Hepatocyte (in vitro differentiated cells): ENCODE measurements at regions not wholly inside any gene's neighbourhood (a gene's known extent, or its start where the extent isn't known, plus 50 kb on each side); places are given as distances from the start of the nearest gene placed in this dataset.

ENCODE experiments used
- DNase-seq: peaks from one replicate; pipeline ENCODE4 v3.0.0-alpha.2; 2016; ENCODE audit warnings: low spot score
- H2AFZ ChIP-seq: fragments of 200-600 bp; sonication (generic); 2 replicates; pipeline ENCODE4 v1.6.0; 2016; ENCODE audit warnings: antibody characterized with exemption, mild to moderate bottlenecking
- H3K27ac ChIP-seq: fragments of 200-600 bp; sonication (generic); 2 replicates; pipeline ENCODE4 v1.5.1; 2016; ENCODE audit warnings: mild to moderate bottlenecking
- H3K27me3 ChIP-seq: fragments of 200-600 bp; sonication (generic); 2 replicates; pipeline ENCODE4 v1.6.1; 2016
- H3K36me3 ChIP-seq: fragments of 200-600 bp; sonication (generic); replicated peaks from 2 replicates; pipeline ENCODE4 v1.5.1; 2016; ENCODE audit warnings: low read depth; ENCODE audit not compliant: insufficient read depth
- H3K4me1 ChIP-seq: fragments of 200-600 bp; sonication (generic); 2 replicates; pipeline ENCODE4 v1.5.1; 2016; ENCODE audit warnings: mild to moderate bottlenecking, moderate library complexity; ENCODE audit not compliant: insufficient read depth
- H3K4me2 ChIP-seq: fragments of 200-600 bp; sonication (generic); 2 replicates; pipeline ENCODE4 v1.6.0; 2016
- H3K4me3 ChIP-seq: fragments of 200-600 bp; sonication (generic); 2 replicates; pipeline ENCODE4 v1.5.1; 2016; ENCODE audit warnings: mild to moderate bottlenecking
- H3K79me2 ChIP-seq: fragments of 200-600 bp; sonication (generic); 2 replicates; pipeline ENCODE4 v1.6.0; 2017; ENCODE audit warnings: mild to moderate bottlenecking
- H3K9me2 ChIP-seq: fragments of 200-600 bp; sonication (generic); replicated peaks from 2 replicates; pipeline ENCODE4 v1.6.0; 2017; ENCODE audit warnings: mild to moderate bottlenecking; ENCODE audit not compliant: insufficient read depth
- H3K9me3 ChIP-seq: fragments of 200-600 bp; sonication (generic); 2 replicates; pipeline ENCODE4 v1.5.1; 2016; ENCODE audit warnings: low read depth, mild to moderate bottlenecking
- H4K20me1 ChIP-seq: fragments of 200-600 bp; sonication (generic); 2 replicates; pipeline ENCODE4 v1.6.0; 2016; ENCODE audit warnings: mild to moderate bottlenecking; ENCODE audit not compliant: insufficient read depth, poor library complexity, severe bottlenecking
- EZH2 ChIP-seq: fragments of 200-600 bp; sonication (generic); IDR thresholded peaks from 2 replicates; pipeline ENCODE4 v1.6.1; 2016; ENCODE audit warnings: antibody characterized with exemption, mild to moderate bottlenecking, borderline replicate concordance
- EZH2phosphoT487 ChIP-seq: fragments of 200-600 bp; sonication (generic); IDR thresholded peaks from one replicate; pipeline ENCODE4 v1.6.1; 2018; ENCODE audit warnings: antibody characterized with exemption, mild to moderate bottlenecking, low read depth, moderate library complexity; ENCODE audit not compliant: unreplicated experiment, severe bottlenecking
- WGBS: methylation state at CpG from one replicate; pipeline ENCODE4 v1.1.6; 2016; ENCODE audit warnings: low lambda C conversion rate; ENCODE audit errors: missing lambda C conversion rate; 5-methylcytosine and 5-hydroxymethylcytosine counted together
- TF ChIP-seq, protein P1 (sequence below): fragments of 200-600 bp; sonication (generic); IDR thresholded peaks from 2 replicates; pipeline ENCODE4 v1.5.1; 2016; ENCODE audit warnings: antibody characterized with exemption, mild to moderate bottlenecking; ENCODE audit not compliant: poor library complexity

DNA sequence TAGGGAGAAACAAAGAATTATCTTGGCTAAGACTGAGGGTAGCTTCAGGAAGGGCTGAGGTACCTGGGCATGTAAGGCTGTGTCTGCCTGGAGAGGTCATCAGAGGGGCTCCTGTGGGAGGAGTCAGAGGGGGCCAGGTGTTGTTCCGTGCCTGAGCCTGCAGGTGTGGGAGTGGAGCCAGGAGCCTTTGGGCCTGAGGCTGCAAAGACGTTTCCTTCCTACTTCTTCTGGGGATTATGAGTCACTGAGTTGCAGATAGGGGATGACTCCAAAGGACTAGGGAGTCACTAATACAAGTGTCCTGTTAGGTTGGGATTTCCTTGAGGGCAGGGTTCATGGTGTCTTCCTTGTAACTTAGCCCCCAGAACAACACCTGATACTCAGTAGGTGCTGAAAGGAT is 391.1 kb downstream of the ARHGEF28 start:
- H3K4me3 ChIP-seq = no peak overlapping the region
- H3K4me1 ChIP-seq = no peaks in the 10 kb centered on the region
- H4K20me1 ChIP-seq = no peaks in the 10 kb centered on the region
- H2AFZ ChIP-seq = no peak overlapping the region
- H3K9me3 ChIP-seq = no peaks in the 10 kb centered on the region
- no peaks in the 10 kb centered on the region for H3K36me3 ChIP-seq
- TF ChIP-seq EZH2phosphoT487 = no peak
- TF ChIP-seq, protein P1, sequence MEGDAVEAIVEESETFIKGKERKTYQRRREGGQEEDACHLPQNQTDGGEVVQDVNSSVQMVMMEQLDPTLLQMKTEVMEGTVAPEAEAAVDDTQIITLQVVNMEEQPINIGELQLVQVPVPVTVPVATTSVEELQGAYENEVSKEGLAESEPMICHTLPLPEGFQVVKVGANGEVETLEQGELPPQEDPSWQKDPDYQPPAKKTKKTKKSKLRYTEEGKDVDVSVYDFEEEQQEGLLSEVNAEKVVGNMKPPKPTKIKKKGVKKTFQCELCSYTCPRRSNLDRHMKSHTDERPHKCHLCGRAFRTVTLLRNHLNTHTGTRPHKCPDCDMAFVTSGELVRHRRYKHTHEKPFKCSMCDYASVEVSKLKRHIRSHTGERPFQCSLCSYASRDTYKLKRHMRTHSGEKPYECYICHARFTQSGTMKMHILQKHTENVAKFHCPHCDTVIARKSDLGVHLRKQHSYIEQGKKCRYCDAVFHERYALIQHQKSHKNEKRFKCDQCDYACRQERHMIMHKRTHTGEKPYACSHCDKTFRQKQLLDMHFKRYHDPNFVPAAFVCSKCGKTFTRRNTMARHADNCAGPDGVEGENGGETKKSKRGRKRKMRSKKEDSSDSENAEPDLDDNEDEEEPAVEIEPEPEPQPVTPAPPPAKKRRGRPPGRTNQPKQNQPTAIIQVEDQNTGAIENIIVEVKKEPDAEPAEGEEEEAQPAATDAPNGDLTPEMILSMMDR = no peak
- TF ChIP-seq EZH2 = no peak
- no peaks in the 10 kb centered on the region for H3K79me2 ChIP-seq
- no peaks in the 10 kb centered on the region for H3K27me3 ChIP-seq
- H3K4me2 ChIP-seq = no peak overlapping the region
- peak; percentile 32 for DNase-seq
- 59% methylated on average over 2 of the region's 2 CpGs for WGBS
- no peak overlapping the region for H3K27ac ChIP-seq
- no peaks in the 10 kb centered on the region for H3K9me2 ChIP-seq

DNA sequence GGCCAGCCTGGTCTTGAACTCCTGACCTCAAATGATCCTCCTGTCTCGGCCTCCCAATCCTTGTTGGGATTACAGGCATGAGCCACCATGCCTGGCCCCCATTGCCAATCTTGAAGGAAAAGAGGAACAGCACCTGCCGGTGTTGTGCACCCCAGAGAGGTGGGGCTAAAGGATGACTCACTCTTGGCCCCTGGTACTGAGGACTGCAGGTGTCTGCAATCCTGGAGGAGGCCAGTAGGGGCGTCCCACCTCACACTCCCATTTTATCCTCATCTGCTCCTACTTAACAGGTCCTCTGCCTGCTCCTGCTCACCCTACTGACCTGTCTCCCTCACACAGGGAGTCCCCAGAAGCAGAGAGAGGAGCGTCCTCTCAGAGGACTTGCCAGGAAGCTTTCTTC is 390.4 kb downstream of the ARHGEF28 start:
- Histone ChIP-seq H3K4me2 (no peak overlapping the region), H3K4me3 (no peak overlapping the region), H3K27ac (no peak overlapping the region), H3K79me2 (no peaks in the 10 kb centered on the region), H3K27me3 (no peaks in the 10 kb centered on the region), H3K9me2 (no peaks in the 10 kb centered on the region), H3K4me1 (no peaks in the 10 kb centered on the region), H2AFZ (no peak overlapping the region), H3K36me3 (no peaks in the 10 kb centered on the region), H4K20me1 (no peaks in the 10 kb centered on the region), H3K9me3 (no peaks in the 10 kb centered on the region)
- TF ChIP-seq EZH2phosphoT487 (no peak), EZH2 (no peak)
- TF ChIP-seq, protein P1 = no peak
- DNase-seq = no peak
- WGBS = 85% methylated on average over 4 of the region's 4 CpGs

DNA sequence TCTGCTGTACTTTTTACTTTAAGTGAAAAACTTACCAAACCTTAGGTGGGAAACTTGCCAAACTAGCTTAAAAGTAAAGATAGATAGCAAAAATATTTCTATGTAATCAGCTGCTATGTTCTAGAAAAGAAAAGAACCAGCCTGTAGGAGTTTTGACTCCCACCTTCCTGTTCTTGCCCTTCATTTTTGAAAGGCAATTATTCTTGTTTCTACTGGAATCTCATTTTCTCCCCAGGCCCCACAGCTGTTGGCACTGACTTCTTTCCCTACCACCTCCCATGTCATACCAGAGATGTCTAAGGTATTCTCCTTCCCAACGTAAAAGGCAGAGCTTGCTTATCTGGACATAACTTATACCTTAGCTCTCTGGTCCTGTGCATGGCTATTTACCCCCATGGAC is 389.7 kb downstream of the ARHGEF28 start:
- no peaks in the 10 kb centered on the region for H3K79me2 ChIP-seq
- WGBS = 71% methylated on average over 1 of the region's 1 CpG
- TF ChIP-seq, protein P1 = no peak
- TF ChIP-seq EZH2phosphoT487 (no peak), EZH2 (no peak)

DNA sequence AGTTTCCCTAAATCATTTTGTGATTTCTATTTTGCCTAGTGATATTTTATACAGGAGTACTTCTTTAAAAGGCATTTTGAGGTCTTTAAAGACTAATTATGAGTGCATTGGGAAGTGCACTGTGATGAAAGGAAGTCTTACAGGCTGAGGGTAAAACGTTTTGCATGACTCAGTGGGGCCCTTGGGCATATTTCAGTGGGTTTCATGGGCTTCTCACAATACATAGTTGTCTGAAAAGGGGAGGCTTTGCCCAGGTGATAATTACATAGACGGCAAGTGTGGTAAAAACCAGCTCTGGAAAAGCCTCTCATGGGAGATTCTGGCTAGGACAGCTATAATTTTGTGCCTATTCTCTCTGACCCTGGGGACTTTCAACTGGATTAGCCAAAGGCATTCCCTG is 387.2 kb downstream of the ARHGEF28 start:
- Histone ChIP-seq H3K79me2 (no peaks in the 10 kb centered on the region), H3K9me3 (no peaks in the 10 kb centered on the region), H3K4me2 (no peak overlapping the region), H3K9me2 (no peaks in the 10 kb centered on the region), H3K4me3 (no peak overlapping the region), H2AFZ (no peak overlapping the region), H3K27ac (no peak overlapping the region), H3K4me1 (no peaks in the 10 kb centered on the region), H4K20me1 (no peaks in the 10 kb centered on the region), H3K36me3 (no peaks in the 10 kb centered on the region), H3K27me3 (no peaks in the 10 kb centered on the region)
- WGBS = 66% methylated on average over 2 of the region's 2 CpGs
- TF ChIP-seq EZH2 (no peak), EZH2phosphoT487 (no peak)
- TF ChIP-seq, protein P1 = no peak
- no peak for DNase-seq

More for the DNA sequence above, 389.7 kb downstream of the ARHGEF28 start:
- Histone ChIP-seq H2AFZ (no peak overlapping the region), H3K4me3 (no peak overlapping the region), H3K9me2 (no peaks in the 10 kb centered on the region), H3K9me3 (no peaks in the 10 kb centered on the region), H3K4me1 (no peaks in the 10 kb centered on the region), H3K36me3 (no peaks in the 10 kb centered on the region), H3K4me2 (no peak overlapping the region), H4K20me1 (no peaks in the 10 kb centered on the region), H3K27ac (no peak overlapping the region), H3K27me3 (no peaks in the 10 kb centered on the region)
- DNase-seq = no peak
